ENCODE measurements at regions not wholly inside any gene's neighbourhood (a gene's known extent, or its start where the extent isn't known, plus 50 kb on each side); places are given as distances from the start of the nearest gene placed in this dataset.

DNA sequence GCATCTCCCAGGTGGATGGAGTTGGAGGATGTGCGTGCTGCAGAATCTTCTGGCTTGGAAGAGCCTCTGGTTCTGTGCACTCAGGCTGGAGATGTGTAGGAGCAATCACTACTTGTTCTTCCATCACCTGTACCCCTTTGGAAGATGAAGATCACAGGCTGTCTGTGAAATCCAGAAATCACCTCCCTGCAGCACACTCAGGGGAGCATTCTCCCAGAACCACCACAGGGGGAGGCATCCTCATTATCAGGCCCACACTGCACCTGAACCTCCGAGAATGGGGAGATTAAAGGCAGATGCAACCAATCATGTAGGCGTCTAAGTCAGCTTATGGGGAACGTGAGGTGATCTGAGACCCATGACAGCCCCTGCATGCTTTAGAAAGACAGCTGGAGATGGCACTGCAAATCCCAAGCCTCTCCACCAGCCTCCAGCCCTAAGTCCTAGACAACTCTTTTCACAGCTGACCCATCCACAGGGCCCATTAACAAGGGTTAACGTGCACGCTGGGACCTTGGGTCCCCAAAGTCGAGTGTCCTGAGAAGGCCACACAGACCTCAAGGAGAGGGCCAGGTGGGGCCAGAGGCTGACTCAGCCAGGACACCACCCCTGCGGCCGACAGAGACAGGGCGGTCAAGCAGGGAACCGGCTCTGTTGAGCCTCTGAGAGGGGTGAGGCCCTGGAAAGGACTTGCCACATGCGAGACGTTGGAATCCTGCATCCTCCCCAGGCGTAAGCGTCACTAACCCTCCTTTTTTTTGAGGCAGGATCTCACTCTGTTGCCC is 314.9 kb downstream of the EIPR1 start:
- DNase-seq (ENCODE audit: low read depth): no peak

DNA sequence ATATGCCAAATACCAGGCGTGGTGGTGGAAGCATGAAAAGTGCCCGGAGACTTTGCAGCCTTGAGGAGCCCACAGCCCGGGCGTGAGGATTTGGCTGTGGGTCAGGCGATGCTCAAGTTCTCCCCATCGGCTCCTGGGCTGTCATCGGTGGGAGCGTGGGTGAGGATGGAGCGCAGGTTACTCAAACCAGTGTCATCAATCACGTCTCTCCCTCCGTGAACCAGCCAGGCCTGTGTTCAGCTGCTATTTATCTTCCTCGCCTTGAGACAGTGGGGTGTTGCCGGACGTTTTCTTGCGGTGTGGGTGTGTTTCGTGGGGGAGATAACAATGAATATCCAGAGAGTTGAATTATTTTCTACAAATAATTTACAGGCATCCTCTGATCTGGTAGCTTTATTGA is 317.6 kb downstream of the EIPR1 start:
- no peak for DNase-seq (ENCODE audit: low read depth)

GRCh38 chr2:3059141-3059925 is 318.3 kb downstream of the EIPR1 start:
- DNase-seq (ENCODE audit: low read depth): no peak

GRCh38 chr2:3054066-3054465 is 323.6 kb downstream of the EIPR1 start:
- DNase-seq (ENCODE audit: low read depth): no peak

- no peak for DNase-seq (ENCODE audit: low read depth)
Observed at GRCh38 chr2:3051266-3051665, 326.4 kb downstream of the EIPR1 start.

DNA sequence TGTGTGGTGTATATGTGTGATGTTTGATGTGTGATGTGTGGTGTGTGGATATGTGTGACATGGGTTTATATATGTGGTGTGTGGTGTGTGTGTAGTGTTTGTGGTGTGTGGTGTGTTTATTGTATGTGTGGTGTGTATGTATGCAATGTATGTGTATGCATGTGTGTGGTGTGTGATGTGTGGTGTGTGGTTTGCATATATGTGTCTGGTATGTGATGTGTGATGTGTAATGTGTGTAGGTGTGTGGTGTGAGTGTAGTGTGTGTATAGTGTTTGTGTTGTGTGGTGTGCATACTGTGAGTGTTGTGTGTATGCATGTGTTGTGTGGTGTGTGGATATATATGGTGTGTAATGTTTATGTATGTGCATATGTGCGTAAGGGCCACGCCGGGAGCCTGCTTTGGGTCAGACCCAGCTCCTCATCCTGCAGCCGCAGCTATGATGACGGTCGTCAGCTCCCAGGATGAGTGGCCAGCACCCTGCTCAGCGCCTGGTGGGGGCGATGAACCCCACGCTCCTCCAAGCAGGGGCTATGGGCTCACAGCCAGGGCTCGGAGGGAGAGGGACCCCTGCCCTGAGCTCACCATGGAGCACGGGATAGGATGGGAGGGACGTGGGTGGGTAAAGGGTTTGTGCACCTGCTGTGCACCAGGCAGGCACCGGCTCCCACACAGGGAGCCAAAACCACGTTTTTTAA is 331.3 kb downstream of the EIPR1 start:
- no peak for DNase-seq (ENCODE audit: low read depth)

GRCh38 chr2:3045318-3045921 is 332.2 kb downstream of the EIPR1 start:
- DNase-seq (ENCODE audit: low read depth): no peak

DNA sequence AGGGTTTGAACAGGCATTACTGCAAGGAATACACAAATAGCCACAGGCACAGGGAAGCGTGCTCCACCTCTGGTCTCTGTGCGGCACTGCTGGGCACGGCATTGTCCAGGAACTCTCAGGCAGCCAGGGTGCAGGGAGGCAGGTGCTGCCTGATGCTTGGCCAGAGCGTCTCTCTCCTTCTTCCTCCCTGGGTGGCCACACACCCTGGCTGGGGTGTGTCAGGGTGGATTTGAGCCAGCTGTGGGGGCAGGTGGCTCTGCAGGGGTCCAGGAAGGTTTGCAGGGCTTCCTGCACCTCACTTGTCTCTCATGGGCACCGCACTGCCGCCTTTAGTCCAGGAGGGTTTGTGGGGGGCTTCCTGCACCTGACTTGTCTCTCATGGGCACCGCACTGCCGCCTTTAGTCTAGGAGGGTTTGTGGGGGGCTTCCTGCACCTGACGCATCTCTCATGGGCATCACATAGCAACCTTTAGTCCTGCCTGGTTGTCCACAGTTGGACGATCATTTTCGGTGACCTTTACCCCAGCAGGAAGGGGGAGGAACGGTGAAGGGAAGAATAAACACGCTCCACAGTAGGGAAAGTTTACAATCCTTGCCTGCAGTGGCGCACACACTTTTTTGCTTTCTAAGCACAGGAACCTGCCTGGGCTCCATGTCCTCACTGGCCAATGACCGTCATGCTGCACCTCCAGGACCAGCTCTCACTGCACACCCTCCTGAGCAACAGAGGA is 332.9 kb downstream of the EIPR1 start:
- DNase-seq (ENCODE audit: low read depth): no peak

DNA sequence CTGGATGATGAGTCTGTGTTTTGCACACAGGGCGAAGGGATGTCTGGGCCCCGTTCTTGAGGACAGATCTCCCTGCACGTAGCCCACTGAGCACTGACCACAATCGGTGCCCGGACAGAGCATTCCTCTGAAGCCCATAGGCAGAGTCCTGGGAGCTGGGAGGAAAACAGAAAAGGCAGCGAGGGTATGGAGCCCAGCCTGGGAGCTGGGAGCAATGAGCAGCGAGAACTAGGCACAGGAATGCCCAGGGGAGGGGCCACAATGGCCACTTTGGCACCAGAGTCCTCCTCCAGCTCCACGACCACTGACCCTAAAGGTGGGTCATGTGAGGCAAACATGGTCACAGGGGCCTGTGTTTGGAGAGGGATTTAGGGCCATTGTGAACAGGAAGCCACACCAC is 333.9 kb downstream of the EIPR1 start:
- DNase-seq (ENCODE audit: low read depth): no peak

- no peak for DNase-seq (ENCODE audit: low read depth)
Observed at GRCh38 chr2:3042601-3043585, 334.7 kb downstream of the EIPR1 start.

GRCh38 chr2:3041841-3042600 is 335.6 kb downstream of the EIPR1 start:
- DNase-seq (ENCODE audit: low read depth): no peak

- DNase-seq (ENCODE audit: low read depth): no peak
Observed at GRCh38 chr2:3041246-3041645, 336.4 kb downstream of the EIPR1 start.

DNA sequence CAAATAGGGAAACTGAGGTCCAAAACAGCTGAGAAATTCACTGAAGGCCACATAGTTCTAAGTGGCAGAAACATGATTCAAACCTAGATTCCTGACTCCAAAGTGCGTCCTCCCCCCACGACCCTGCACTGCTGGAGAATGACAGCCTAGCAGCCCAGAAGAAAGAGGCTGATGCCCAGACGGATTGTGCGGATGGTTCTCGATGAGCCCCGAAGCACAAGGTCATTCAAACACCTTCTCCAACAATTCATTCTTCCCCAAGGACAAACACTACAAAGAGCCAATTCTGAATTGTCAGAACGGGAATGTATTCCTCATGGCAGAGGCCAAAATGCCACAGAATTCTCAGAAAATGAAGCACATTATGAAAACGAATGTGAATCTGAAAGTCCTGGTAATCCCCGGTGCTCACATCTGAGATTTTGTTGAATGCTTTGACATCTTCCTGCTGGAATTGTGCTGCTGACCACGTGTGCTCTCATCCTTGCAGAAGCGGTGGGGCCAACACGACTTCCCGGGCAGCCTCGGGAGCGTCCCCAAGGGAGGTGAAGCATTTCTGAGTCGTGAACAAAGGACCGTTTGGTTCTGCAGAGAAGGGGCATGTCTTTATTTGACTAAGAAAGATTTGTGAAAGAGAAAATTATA is 337.0 kb downstream of the EIPR1 start:
- DNase-seq (ENCODE audit: low read depth): no peak

- DNase-seq (ENCODE audit: low read depth): no peak
Observed at GRCh38 chr2:3040066-3040428, 337.6 kb downstream of the EIPR1 start.

- no peak for DNase-seq (ENCODE audit: low read depth)
Observed at GRCh38 chr2:3039188-3040065, 338.2 kb downstream of the EIPR1 start.

- no peak for DNase-seq (ENCODE audit: low read depth)
Observed at GRCh38 chr2:3038636-3039035, 339.0 kb downstream of the EIPR1 start.

DNA sequence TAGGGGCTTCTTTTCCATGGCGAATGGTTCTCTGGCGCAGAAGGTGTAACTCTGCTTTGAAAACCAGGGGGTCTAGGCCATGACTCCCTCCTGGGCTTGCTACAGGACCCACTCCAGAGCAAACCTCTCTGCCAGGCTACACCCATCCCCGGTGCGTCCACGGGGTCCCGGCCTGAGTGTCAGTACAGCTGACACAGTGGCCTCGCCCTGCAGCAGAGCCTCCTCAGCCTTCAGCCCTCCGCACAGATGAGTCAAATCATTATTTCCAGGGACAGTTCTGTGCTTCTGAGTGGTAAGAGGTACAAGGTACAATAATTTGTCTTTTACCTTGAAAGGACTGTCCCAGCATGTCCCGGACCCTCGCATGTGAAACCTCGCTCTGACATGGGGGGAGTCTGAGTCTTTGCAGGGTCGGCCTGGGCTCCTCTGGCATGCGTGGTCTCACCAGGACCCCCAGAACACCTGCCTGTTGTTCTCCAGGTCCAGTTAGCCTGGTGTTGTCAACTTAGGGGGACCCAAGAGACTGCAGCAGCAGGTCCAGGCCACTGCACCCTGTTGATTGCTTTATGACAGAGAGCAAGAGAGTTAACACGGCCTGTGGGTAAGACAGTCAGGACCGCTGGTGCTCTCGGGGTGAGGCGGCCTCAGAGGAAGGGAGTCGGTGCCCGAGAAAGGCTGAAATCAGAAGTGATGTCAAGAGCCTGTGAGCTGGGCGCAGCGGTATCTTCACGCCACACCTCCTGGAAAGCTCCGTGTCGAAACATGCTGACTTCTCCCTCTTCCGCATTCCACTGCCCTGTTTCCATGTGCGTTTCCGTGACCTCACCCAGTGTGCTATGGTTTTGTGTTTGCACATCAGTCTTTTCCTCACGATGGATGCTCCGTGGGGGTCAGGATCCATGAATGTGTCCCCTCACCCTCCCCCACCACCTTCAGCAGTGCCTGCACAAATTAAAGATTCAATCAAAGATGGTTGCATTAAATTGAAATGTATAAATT is 340.1 kb downstream of the EIPR1 start:
- no peak for DNase-seq (ENCODE audit: low read depth)

Measured in stimulated activated CD8-positive, alpha-beta memory T cell treated with anti-CD3 and anti-CD28 coated beads, Interleukin-7, amount 100 ng/mL, for 24 hours (primary cell).